ENCODE measurements at regions not wholly inside any gene's neighbourhood (a gene's known extent, or its start where the extent isn't known, plus 50 kb on each side); places are given as distances from the start of the nearest gene placed in this dataset.

DNA sequence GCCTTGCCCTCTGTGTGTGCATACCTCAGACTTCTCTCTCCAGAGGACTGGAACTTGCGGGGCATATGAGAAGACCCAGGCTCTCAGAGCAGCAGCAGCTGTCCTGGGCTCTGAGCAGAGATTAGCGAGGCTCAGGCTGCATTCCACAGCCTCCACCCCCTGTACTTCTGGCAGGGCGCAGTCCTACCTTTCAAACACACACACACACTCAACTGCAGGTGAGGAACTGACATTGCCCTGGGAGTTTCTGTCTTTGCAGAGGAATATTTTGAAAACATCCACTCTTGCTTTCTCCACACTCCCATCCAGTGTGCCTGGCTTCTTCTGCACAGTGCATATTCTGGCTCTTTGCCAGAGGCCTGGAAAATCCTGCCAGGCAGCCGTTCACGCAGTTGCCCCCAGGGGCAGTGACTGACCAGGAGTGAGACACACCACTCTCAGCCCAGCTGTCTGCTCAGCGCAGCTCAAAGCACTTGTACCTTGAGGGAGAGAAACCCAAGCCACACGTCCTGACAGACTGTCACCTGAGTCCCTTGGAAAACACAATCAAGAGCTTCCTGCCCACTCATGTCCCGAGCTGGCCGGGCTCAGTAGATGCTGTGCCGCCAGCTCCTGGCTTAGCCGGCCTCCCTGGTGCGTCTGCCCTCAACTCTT, 460.8 kb downstream of the RNF144A start:
- TF ChIP-seq SUZ12 (IDR thresholded peaks at IDR 0.05; ENCODE audit: extremely low read depth, insufficient read depth, insufficient read length) (no peak), ZNF274 (IDR thresholded peaks at IDR 0.05; ENCODE audit: low read depth, low read length) (no peak)

Measured in NT2/D1 (cell line).